GM06990 (cell line): ENCODE measurements at regions not wholly inside any gene's neighbourhood (a gene's known extent, or its start where the extent isn't known, plus 50 kb on each side); places are given as distances from the start of the nearest gene placed in this dataset.

Source experiments
- DNase-seq: peaks from one replicate; pipeline ENCODE4 v3.0.0-alpha.2; 2011; ENCODE audit not compliant: insufficient read length; ENCODE audit errors: extremely low read depth
- H3K27me3 ChIP-seq: replicated peaks from 2 replicates; pipeline ENCODE4 v1.6.0; 2011; ENCODE audit warnings: low read length; ENCODE audit not compliant: control insufficient read depth, insufficient read depth
- H3K36me3 ChIP-seq: 2 replicates; pipeline ENCODE4 v1.5.1; 2011; ENCODE audit warnings: low read length; ENCODE audit not compliant: control insufficient read depth, insufficient read depth
- H3K4me3 ChIP-seq: replicated peaks from 2 replicates; pipeline ENCODE4 v1.5.1; 2011; ENCODE audit warnings: low read depth, mild to moderate bottlenecking, control low read depth, low read length
- TF ChIP-seq, protein P1 (sequence below): IDR thresholded peaks from 2 replicates; pipeline ENCODE4 v1.5.1; 2011; ENCODE audit warnings: low read length, control low read depth, mild to moderate bottlenecking, inconsistent platforms; ENCODE audit not compliant: insufficient read depth, poor library complexity, severe bottlenecking

DNA sequence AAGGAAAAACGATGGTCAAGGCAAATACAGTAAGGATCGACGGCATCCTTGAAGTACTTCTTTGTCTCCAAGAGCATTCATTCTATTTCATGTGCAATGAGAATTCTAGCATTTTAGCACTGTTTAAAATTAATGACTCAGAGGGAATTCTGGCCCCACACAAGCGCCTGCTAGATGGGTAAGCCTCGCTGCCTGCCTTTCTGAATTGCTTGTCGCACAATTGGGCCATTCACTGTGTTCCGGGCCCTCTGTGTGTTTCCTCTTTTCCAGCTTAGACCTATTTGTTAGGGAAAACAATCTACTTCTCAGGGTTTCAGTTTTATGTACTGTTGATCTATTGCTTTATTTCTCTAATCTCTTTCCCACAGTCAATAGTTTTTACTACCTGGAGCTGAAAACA lies 204.7 kb upstream of the ZNF32 start:
- TF ChIP-seq, protein P1, sequence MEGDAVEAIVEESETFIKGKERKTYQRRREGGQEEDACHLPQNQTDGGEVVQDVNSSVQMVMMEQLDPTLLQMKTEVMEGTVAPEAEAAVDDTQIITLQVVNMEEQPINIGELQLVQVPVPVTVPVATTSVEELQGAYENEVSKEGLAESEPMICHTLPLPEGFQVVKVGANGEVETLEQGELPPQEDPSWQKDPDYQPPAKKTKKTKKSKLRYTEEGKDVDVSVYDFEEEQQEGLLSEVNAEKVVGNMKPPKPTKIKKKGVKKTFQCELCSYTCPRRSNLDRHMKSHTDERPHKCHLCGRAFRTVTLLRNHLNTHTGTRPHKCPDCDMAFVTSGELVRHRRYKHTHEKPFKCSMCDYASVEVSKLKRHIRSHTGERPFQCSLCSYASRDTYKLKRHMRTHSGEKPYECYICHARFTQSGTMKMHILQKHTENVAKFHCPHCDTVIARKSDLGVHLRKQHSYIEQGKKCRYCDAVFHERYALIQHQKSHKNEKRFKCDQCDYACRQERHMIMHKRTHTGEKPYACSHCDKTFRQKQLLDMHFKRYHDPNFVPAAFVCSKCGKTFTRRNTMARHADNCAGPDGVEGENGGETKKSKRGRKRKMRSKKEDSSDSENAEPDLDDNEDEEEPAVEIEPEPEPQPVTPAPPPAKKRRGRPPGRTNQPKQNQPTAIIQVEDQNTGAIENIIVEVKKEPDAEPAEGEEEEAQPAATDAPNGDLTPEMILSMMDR: no peak
- no peak for DNase-seq
- Histone ChIP-seq H3K4me3 (no peak overlapping the region), H3K27me3 (no peaks in the 10 kb centered on the region), H3K36me3 (no peaks in the 10 kb centered on the region)

DNA sequence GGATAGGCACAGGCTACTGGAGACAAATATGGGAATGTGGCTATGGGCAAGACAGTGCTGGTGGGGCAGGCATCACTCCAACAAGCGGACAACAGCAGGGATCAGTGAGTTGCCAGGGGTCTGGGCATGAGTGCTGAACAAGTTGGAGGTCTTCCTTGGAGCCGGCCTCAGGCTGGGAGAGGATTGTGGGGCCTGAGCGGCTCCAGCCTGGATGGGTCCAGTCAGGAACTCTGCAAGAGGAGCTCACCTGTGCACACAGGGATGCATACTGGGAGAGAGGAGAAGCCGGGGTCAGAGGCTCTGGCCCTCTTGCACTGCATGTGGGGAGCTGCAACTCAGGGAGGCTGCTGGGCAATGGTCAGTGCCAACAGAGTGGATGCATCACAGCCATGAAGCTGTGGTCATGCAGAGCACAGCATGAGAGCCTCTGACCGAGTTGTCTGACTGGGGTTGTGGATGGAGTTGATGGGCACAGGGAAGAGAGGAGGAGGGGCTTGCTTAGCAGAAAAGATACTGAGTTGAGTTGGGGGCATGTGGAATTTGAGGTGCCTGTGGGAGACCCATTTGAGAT lies 204.0 kb upstream of the ZNF32 start:
- no peaks in the 10 kb centered on the region for H3K36me3 ChIP-seq
- TF ChIP-seq, protein P1: no peak
- no peak overlapping the region for H3K4me3 ChIP-seq
- DNase-seq: no peak
- H3K27me3 ChIP-seq: no peaks in the 10 kb centered on the region

DNA sequence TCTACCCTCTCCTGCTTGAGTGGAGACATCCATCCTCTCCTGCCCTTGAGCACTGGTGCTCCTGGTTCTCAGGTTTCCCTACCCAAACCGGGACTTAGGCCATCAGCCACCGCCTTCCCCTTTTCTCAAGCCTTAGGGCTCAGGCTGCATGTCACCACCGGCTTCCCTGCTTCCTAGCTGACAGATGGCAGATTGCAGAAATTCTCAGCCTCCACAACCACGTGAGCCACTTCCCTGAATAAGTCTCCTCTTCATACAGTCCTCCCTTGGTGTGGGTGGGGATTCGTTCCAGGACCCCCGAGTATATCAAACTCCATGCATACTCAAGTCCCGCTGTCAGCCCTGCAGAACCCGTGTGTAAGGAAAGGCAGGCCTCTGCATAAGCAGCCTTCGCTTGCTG lies 203.5 kb upstream of the ZNF32 start:
- no peak for DNase-seq
- no peaks in the 10 kb centered on the region for H3K36me3 ChIP-seq
- no peak overlapping the region for H3K4me3 ChIP-seq
- H3K27me3 ChIP-seq: no peaks in the 10 kb centered on the region
- TF ChIP-seq, protein P1: no peak

DNA sequence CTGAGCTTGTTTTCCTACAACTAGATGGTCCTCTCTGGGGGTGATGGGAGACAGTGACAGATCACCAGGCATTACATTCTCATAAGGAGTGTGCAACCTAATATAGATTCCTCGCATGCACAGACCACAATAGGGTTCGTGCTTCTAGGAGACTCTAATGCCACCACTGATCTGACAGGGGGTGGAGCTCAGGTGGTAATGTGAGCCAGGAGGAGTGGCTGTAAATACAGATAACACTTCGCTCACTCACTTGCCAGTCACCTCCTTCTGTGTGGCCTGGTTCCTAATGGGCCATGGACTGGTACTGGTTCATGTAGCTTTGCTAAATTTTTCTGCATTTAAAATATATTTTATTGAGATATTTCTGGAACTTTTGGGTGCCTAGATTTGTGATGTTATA lies 202.3 kb upstream of the ZNF32 start:
- TF ChIP-seq, protein P1: no peak
- no peaks in the 10 kb centered on the region for H3K27me3 ChIP-seq

DNA sequence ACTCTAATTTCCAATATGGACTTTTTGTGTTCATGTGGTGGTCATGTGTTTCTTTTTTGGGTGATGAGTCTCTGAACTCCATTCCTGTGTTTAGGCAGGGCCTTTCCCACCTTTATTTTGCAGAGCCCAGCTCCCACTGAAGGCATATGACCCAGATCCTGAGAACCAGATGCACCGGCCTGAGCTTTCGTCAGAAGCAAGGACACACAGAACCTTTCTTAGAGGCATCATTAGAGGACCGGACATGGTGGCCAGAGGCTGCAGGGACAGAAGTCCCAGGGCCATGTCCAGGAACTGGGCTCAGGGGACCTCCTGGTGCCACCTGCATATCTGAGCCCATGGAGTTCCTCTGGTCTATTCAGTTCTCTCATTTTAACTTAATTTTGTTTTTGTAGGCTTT lies 200.9 kb upstream of the ZNF32 start:
- no peak for DNase-seq
- TF ChIP-seq, protein P1: no peak
- no peaks in the 10 kb centered on the region for H3K36me3 ChIP-seq
- H3K27me3 ChIP-seq: no peaks in the 10 kb centered on the region
- H3K4me3 ChIP-seq: no peak overlapping the region

More for the DNA sequence above, 202.3 kb upstream of the ZNF32 start:
- no peak for DNase-seq
- Histone ChIP-seq H3K36me3 (no peaks in the 10 kb centered on the region), H3K4me3 (no peak overlapping the region)

DNA sequence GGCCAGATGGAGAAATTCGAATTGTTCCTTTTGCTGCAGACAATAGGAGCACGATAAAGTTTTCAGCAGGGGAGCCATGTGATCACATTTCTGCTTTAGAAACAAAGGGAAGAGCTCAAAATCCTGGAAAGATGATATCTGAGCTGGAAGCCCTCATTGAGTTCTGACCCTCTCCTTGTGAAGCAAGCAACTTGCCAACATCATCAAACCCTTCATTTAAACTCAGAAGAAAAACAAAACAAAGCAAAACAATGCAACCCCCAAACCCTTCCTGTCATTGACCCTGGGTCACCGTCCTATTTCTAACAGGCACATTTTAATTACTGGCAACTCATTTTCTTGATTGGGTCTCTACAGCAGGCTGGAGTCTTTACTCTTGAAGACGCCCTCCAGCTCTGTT lies 198.3 kb upstream of the ZNF32 start:
- H3K4me3 ChIP-seq: no peak overlapping the region
- no peak for DNase-seq
- TF ChIP-seq, protein P1: no peak
- no peaks in the 10 kb centered on the region for H3K27me3 ChIP-seq
- no peaks in the 10 kb centered on the region for H3K36me3 ChIP-seq
